Stimulated activated naive CD8-positive, alpha-beta T cell treated with anti-CD3 and anti-CD28 coated beads, Interleukin-15, amount 100 ng/mL, for 72 hours (primary cell): ENCODE measurements at regions not wholly inside any gene's neighbourhood (a gene's known extent, or its start where the extent isn't known, plus 50 kb on each side); places are given as distances from the start of the nearest gene placed in this dataset.
"Not testable (repeated sequence)": the region's sequence is repeated elsewhere in the genome, so short reads cannot be mapped to it uniquely, and the experiment has no call there.

Experiments
- ATAC-seq: fragments of 150-1000 bp; cut with Tn5 transposase; 2 replicates; pipeline ENCODE4 v1.10.0; 2021; ENCODE audit warnings: mild to moderate bottlenecking, moderate library complexity
- DNase-seq, 2 donors: peaks; one replicate each; pipeline ENCODE4 v3.0.0; 2021 to 2022
- H3K27ac Mint-ChIP-seq, 2 donors: one replicate each; pipeline ENCODE4 v1.8.0; 2022; ENCODE audit warnings: mild to moderate bottlenecking in 2 of 2, mixed read lengths in 2 of 2, moderate library complexity in 2 of 2
- H3K27me3 Mint-ChIP-seq: one replicate; pipeline ENCODE4 v1.8.0; 2022; ENCODE audit warnings: mixed read lengths
- H3K4me1 Mint-ChIP-seq: one replicate; pipeline ENCODE4 v1.8.0; 2022; ENCODE audit warnings: mild to moderate bottlenecking, mixed read lengths
- H3K4me3 Mint-ChIP-seq, 2 donors: one replicate each; pipeline ENCODE4 v1.8.0; 2022; ENCODE audit warnings: mild to moderate bottlenecking in 2 of 2, mixed read lengths in 2 of 2, moderate library complexity in 1 of 2
- H3K9me3 Mint-ChIP-seq, 2 donors: one replicate each; pipeline ENCODE4 v1.8.0; 2022; ENCODE audit warnings: mixed read lengths in 2 of 2

DNA sequence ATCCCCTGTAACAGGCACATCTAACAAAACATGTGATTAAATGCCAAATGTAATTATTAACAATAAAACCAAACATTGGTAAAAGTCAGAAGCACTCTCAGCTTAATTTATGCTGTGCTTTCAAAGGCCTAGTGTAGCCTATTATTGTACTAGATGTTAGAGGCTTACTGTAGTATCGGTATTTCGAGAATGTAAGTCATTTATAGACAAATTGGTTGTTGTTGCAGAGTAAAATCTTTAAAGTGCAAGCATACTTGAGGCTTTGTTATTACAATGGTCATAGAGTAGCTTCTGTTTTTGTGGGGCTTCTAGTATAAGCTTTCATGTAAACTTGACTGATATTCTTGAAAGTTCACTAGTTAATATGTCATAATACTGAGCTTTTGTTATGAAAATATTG, 965.8 kb downstream of the PLA2G4A start:
- H3K4me3 Mint-ChIP-seq, result no peak overlapping the region
- H3K27me3 Mint-ChIP-seq, result no peaks in the 10 kb centered on the region
- H3K4me1 Mint-ChIP-seq, result no peaks in the 10 kb centered on the region
- peaks cover 0 to 7% of the 10 kb centered on the region in 2 donors for H3K9me3 Mint-ChIP-seq
- DNase-seq (no peak), ATAC-seq (no peak)
- H3K27ac Mint-ChIP-seq, result no peak overlapping the region

DNA sequence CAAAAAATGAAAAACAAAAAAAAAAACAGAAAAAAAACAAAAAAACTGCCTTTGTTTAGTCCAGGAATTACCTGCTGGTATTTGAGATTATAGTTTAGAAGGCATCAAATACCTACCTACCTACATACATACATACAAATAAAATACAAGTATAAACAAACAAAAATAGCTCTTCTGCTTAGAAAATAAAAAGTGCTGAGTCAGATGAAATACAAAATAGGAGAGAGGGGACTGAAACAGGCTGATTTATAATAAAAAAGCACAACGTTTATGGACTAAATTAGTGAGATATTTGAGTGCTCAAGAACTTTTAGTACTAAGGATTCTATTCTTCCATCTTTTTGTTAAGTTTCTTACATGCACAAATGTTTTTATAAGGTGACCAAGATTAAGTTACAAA, 980.8 kb downstream of the PLA2G4A start:
- H3K9me3 Mint-ChIP-seq, result no peaks in the 10 kb centered on the region
- H3K4me3 Mint-ChIP-seq, result no peak overlapping the region
- ATAC-seq, result no peak
- H3K27me3 Mint-ChIP-seq, result no peaks in the 10 kb centered on the region
- DNase-seq, result no peak
- H3K4me1 Mint-ChIP-seq, result no peaks in the 10 kb centered on the region
- no peak overlapping the region for H3K27ac Mint-ChIP-seq

DNA sequence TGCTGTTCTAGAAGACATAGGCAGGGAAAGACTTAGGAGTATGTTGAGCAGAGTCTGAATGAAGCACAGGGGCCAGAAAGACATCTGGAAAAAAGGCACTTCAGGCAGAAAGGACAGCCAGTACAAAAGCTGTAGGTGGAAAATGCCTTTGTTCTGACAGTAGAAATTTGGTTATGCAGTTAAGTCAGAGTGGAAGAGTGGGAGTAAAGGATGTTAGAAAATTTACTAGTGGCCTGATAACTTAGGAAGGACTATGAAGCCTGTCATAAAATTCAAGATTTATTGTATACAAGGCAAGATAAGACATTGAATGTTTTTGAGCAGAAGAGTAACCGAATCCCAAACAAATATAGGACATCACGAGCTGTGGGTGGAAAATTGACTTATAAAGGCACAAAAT, 987.9 kb downstream of the PLA2G4A start:
- Mint-ChIP-seq H3K9me3 (peaks cover 12 to 26% of the 10 kb centered on the region in 2 donors), H3K27ac (no peak overlapping the region), H3K4me3 (no peak overlapping the region), H3K27me3 (no peaks in the 10 kb centered on the region), H3K4me1 (no peaks in the 10 kb centered on the region)
- no peak for ATAC-seq
- no peak for DNase-seq

DNA sequence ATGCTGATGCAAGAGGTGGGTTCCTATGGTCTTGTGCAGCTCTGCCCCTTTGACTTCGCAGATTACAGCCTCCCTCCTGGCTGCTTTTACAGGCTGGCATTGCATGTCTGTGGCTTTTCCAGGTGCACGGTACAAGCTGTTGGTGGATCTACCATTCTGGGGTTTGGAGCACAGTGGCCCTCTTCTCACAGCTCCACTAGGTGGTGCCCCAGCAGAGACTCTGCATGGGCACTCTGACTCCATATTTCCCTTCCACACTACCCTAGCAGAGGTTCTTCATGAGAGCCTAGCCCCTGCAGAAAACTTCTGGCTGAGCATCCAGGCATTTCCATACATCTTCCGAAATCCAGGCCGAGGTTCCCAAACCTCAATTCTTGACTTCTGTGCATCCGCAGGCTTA, 989.0 kb downstream of the PLA2G4A start:
- no peak for ATAC-seq
- Mint-ChIP-seq H3K4me1 (no peaks in the 10 kb centered on the region), H3K9me3 (peaks cover 12 to 26% of the 10 kb centered on the region in 2 donors), H3K27ac (no peak overlapping the region), H3K4me3 (no peak overlapping the region), H3K27me3 (no peaks in the 10 kb centered on the region)
- DNase-seq, result no peak

DNA sequence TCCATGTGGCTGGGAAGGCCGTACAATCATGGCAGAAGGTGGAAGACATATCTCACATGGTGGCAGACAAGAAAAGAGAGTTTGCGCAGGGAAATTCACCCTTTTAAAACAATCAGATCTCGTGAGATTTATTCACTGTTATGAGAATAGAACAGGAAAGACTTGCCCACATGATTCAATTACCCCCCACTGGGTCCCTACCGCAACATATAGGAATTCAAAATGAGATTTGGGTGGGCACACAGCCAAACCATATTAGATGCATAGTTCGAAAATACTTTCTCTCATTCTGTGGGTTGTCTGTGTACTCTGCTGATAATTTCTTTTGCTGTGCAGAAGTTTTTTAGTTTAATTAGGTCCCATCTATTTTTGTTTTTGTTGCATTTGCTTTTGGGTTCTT, 990.3 kb downstream of the PLA2G4A start:
- ATAC-seq (no peak), DNase-seq (no peak)
- H3K27ac Mint-ChIP-seq, result no peak overlapping the region
- H3K4me3 Mint-ChIP-seq, result no peak overlapping the region
- H3K27me3 Mint-ChIP-seq, result no peaks in the 10 kb centered on the region
- H3K4me1 Mint-ChIP-seq, result no peaks in the 10 kb centered on the region
- peaks cover 12 to 26% of the 10 kb centered on the region in 2 donors for H3K9me3 Mint-ChIP-seq

DNA sequence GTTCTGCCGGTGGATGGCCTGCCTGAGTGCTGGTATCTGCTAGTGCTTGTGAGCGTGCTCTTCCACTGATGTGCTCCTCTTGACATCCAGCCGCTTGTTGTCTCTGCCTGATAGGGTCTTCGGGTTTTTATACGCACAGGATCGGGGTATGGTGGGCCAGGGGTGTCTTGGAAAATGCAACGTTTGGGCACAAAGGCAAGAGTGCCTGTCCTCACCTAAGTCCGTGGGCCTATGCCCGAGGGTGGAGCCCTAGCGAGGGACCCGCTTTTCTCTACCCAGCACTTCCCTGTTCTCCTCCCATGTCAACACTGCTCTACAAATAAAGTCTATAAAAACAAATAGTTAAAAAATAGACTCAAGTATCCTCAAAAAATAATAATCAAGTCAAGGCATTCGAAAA, 1007.8 kb downstream of the PLA2G4A start:
- Mint-ChIP-seq H3K9me3 (peaks cover 0 to 6% of the 10 kb centered on the region in 2 donors), H3K4me1 (no peaks in the 10 kb centered on the region), H3K27ac (no peak overlapping the region), H3K27me3 (no peaks in the 10 kb centered on the region), H3K4me3 (no peak overlapping the region)
- DNase-seq, result no peak
- no peak for ATAC-seq

DNA sequence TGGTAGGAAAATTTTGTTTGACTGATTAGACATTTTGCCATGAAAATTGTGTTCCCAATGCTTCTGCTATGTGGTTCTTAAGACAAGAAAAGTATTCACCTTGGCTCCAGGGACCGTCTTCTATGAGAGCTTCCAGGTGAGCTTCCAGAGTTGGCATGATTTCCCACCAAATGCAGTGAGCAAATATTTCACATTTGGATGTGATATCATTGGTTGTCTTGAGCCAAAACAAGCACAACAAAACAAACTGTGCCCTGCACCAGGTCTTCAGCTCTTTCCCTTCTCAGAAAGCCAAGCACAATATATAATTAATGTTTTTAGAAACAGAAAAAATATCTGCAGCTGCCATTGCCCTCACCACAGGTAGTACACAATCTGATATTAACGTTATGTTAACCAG, 1009.0 kb downstream of the PLA2G4A start:
- Mint-ChIP-seq H3K4me1 (no peaks in the 10 kb centered on the region), H3K9me3 (peaks cover 0 to 7% of the 10 kb centered on the region in 2 donors), H3K4me3 (no peak overlapping the region), H3K27ac (no peak overlapping the region), H3K27me3 (no peaks in the 10 kb centered on the region)
- DNase-seq, result no peak
- ATAC-seq, result no peak

DNA sequence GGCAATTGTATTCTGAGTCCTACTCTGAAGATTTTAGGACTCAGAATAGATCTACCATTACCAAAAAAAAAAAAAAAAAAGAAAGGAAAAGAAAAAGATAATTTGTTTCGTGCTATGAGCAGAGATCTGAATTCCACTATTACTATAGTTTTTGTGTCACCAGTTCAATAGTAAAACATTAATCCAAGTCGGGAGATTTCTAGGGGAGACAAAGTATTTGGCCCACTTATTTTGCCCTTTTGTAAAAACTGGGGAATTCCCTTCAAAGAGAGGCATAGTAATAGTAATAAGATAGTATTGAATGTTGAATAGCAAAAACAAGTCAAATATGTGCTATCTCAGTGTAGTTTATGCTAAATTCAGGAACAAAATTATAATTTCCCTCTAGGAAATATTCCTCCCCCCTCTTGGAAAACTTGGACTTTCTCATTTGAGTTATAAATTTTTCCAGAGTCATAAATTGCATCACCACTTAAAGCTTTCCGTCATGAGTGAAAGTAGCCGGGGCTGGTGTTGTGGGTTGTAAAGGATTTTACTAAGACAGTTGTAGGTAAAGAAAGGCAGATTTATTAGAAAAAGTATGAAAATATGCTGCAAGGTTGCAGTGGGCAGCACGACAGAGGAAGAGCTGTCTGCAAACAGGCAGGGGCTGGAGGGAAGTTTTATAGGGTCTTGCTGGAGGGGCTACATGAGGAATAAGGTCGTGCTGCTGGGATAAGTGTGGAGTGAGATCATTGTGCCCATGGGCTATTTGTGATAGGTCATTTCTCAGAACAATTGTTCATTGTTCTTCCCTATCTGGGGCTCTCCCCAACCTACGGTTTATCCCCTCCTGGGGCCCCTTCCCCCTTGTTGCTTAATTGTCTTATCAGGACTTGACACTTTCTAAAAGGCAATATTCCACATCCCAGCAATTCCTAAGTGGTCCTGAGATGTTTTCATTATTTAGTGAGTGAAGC, 1009.9 kb downstream of the PLA2G4A start:
- Mint-ChIP-seq H3K27me3 (no peaks in the 10 kb centered on the region), H3K4me3 (no peak overlapping the region), H3K4me1 (no peaks in the 10 kb centered on the region), H3K9me3 (peaks cover 0 to 7% of the 10 kb centered on the region in 2 donors), H3K27ac (peak overlapping the region in 1 of 2 donors; percentile 21)
- DNase-seq (no peak), ATAC-seq (no peak)

DNA sequence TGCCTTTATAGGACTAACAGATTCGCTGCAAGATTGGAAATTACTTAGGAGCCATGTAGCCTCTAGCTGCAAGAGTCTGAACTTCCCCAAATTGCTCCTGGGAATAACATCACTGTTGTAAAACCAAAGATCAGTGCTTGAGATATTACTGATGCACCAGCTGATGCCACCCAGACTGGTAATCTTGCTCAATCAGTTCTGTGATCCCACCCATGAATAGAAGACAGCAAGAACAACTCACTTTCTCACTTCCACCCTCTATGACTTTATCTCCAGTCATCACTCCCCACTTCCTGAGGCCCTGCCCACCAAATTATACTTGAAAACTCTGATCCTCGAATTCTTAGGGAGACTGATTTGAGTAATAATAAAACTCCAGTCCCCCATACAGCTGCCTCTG, 1011.1 kb downstream of the PLA2G4A start:
- H3K27ac Mint-ChIP-seq, result no peak overlapping the region
- H3K4me1 Mint-ChIP-seq, result no peaks in the 10 kb centered on the region
- H3K9me3 Mint-ChIP-seq, result peaks cover 0 to 7% of the 10 kb centered on the region in 2 donors
- DNase-seq (no peak), ATAC-seq (no peak)
- no peaks in the 10 kb centered on the region for H3K27me3 Mint-ChIP-seq
- H3K4me3 Mint-ChIP-seq, result no peak overlapping the region

DNA sequence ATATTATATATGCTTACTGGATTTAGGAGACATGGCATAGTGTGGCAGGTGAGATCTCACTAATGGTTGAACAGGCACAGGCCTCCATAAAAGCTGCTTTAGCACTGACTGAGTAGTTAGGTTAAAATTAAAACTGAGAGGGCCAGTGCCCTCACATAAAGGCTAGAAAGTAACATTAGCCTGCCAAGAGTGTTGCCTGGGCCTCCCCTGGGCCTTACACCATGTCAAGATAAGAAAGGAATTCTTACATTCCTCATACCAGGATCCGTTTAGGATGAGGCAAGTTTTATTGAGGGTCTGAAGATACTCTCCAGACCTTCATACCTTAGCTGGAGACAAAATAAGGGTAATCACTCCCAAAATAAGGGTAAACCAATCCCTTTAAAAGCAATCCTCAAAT, 1011.8 kb downstream of the PLA2G4A start:
- H3K27me3 Mint-ChIP-seq, result no peaks in the 10 kb centered on the region
- ATAC-seq, result no peak
- H3K4me3 Mint-ChIP-seq, result no peak overlapping the region
- H3K4me1 Mint-ChIP-seq, result no peaks in the 10 kb centered on the region
- no peak for DNase-seq
- peaks cover 0 to 7% of the 10 kb centered on the region in 2 donors for H3K9me3 Mint-ChIP-seq
- H3K27ac Mint-ChIP-seq, result no peak overlapping the region

DNA sequence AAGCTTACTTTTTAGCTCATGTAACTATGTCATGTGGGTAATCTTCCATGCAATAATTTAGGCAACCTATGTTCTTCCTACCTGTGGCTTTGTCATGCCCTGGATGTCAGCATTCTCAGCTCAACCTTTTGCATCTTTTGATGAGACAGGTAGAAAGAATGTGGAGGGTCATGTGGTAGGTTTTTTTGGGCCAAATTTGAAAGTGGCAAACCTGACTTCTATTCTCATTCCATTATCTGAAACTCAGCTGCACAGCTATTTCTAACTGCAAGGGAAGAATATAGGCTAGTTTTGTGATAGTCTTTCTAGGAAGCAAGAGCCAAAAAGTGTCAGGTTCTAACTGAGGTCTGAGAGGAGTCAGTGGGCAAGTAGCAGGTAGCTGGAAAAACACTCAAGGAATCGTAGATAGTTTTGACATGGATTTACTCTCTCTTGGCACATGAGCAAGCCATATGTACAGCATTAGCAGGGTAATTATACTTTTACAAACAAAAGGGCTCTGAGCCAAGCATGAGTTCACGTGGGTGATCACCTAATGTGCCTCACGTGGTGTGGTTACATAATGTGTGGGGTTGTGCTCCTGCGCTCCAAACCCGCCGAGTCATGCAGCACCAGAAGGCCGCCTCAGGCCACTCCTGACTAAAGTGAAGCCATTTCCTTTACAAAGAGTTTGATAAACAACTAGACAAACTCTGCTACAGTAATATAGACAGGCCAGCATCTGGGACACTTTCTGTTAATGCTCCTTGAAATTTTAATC, 1013.8 kb downstream of the PLA2G4A start:
- DNase-seq, result no peak
- ATAC-seq, result no peak
- H3K9me3 Mint-ChIP-seq, result peaks cover 0 to 7% of the 10 kb centered on the region in 2 donors
- H3K27ac Mint-ChIP-seq, result no peak overlapping the region
- no peaks in the 10 kb centered on the region for H3K27me3 Mint-ChIP-seq
- no peaks in the 10 kb centered on the region for H3K4me1 Mint-ChIP-seq
- H3K4me3 Mint-ChIP-seq, result no peak overlapping the region

DNA sequence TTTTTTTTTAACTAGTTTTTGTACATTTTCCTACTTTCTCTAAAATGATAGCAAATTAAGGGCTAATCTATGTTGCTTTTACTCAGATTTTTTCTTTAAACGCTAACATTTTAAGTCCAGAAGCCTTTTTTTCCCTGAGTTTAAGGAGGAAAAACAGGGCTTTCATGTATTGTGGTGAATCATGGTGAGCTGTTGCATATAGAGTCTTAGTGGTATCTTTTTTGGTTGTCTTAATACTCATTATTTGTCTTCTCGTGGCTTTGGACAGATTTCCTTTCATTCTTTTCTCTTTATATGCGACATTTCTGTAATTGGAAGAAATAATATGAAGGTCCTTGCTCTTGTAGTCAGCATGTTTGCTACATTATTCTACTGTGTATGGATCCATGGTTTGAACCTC, 1015.6 kb downstream of the PLA2G4A start:
- H3K27me3 Mint-ChIP-seq, result no peaks in the 10 kb centered on the region
- H3K4me3 Mint-ChIP-seq, result no peak overlapping the region
- H3K9me3 Mint-ChIP-seq, result peaks cover 0 to 7% of the 10 kb centered on the region in 2 donors
- DNase-seq, result no peak
- no peak for ATAC-seq
- H3K4me1 Mint-ChIP-seq, result no peaks in the 10 kb centered on the region
- H3K27ac Mint-ChIP-seq, result no peak overlapping the region

DNA sequence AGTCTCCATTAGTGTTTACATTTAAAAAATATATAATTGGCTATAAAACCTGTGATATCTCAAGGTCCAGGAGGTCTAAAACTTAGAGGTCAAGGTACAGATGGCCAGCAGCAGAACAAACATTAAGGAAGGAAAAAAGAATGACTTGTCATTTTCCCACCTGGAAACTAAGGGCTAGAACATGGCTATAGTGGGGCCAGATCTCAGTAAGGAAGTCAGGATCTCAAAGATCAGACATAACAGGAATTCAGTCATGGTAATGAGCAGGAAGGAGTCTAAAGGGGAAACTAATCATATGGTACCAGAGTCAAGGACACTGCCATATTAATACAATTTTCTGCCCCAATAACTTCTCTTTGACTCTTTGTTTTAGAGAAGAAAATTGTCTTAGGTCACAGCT, 1018.8 kb downstream of the PLA2G4A start:
- H3K4me3 Mint-ChIP-seq, result no peak overlapping the region
- no peaks in the 10 kb centered on the region for H3K4me1 Mint-ChIP-seq
- H3K27me3 Mint-ChIP-seq, result no peaks in the 10 kb centered on the region
- H3K9me3 Mint-ChIP-seq, result peaks cover 0 to 12% of the 10 kb centered on the region in 2 donors
- ATAC-seq (no peak), DNase-seq (no peak)
- no peak overlapping the region for H3K27ac Mint-ChIP-seq

DNA sequence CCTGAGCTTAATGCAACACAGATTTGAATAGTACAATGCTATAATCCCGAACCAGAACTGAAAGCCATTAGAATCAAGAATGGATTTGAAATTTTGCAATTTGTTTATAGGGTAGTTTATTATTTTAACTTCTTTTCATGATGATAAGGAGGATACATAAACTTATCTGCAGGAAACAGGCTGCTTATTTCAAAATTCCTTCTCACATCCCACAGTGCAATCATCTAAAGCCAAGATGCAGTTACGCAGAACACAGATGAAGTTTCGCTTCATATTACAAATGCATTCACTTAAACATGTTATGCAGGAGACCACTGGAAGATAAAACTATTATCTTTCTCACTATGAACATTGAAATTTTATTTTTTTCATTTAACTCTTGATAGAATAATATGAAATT, 1019.6 kb downstream of the PLA2G4A start:
- Mint-ChIP-seq H3K4me3 (no peak overlapping the region), H3K27ac (no peak overlapping the region), H3K27me3 (no peaks in the 10 kb centered on the region), H3K9me3 (peaks cover 2 to 12% of the 10 kb centered on the region in 2 donors), H3K4me1 (no peaks in the 10 kb centered on the region)
- ATAC-seq (no peak), DNase-seq (no peak)

DNA sequence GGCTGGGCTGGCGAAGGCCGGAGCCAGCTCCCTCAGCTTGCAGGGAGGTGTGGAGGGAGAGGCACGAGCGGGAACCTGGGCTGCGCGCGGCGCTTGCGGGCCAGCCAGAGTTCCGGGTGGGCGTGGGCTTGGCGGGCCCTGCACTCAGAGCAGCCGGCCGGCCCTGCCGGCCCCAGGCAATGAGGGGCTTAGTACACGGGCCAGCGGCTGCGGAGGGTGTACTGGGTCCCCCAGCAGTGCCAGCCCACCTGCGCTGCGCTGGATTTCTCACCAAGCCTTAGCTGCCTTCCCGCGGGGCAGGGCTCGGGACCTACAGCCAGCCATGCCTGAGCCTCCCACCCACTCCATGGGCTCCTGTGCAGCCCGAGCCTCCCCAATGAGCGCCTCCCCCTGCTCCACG, 1021.4 kb downstream of the PLA2G4A start:
- not testable (repeated sequence) for H3K27ac Mint-ChIP-seq, H3K4me3 Mint-ChIP-seq, H3K27me3 Mint-ChIP-seq, H3K4me1 Mint-ChIP-seq, DNase-seq, ATAC-seq
- peaks cover 5 to 12% of the 10 kb centered on the region in 2 donors for H3K9me3 Mint-ChIP-seq

DNA sequence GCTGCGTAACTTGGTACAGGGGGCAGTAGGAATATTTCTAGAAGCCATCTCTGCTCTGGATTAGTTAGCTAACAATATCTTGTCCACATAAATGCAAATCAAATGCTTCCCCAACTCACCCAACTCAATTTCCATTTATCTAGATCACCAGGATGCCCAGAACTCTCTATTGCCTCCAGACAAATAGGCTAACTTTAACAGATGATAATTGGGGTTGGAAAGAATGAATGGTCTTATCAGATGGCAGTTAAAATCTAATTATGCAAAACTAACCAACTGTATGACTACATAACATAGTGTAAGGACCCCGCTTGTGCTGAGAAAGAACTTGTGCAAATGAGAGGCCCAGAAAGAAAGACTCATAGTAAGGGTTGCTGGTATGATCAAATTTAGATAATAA, 1024.8 kb downstream of the PLA2G4A start:
- DNase-seq (no peak), ATAC-seq (no peak)
- Mint-ChIP-seq H3K27me3 (no peaks in the 10 kb centered on the region), H3K4me3 (no peak overlapping the region), H3K9me3 (peaks cover 16 to 17% of the 10 kb centered on the region in 2 donors), H3K27ac (no peak overlapping the region), H3K4me1 (no peaks in the 10 kb centered on the region)
